ENCODE measurements at regions not wholly inside any gene's neighbourhood (a gene's known extent, or its start where the extent isn't known, plus 50 kb on each side); places are given as distances from the start of the nearest gene placed in this dataset.

- no peaks in the 10 kb centered on the region for H3K9me3 Mint-ChIP-seq
- TF ChIP-seq, protein P1, sequence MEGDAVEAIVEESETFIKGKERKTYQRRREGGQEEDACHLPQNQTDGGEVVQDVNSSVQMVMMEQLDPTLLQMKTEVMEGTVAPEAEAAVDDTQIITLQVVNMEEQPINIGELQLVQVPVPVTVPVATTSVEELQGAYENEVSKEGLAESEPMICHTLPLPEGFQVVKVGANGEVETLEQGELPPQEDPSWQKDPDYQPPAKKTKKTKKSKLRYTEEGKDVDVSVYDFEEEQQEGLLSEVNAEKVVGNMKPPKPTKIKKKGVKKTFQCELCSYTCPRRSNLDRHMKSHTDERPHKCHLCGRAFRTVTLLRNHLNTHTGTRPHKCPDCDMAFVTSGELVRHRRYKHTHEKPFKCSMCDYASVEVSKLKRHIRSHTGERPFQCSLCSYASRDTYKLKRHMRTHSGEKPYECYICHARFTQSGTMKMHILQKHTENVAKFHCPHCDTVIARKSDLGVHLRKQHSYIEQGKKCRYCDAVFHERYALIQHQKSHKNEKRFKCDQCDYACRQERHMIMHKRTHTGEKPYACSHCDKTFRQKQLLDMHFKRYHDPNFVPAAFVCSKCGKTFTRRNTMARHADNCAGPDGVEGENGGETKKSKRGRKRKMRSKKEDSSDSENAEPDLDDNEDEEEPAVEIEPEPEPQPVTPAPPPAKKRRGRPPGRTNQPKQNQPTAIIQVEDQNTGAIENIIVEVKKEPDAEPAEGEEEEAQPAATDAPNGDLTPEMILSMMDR (conservative IDR thresholded peaks at IDR 0.05), result no peak
- H3K4me1 ChIP-seq (ENCODE audit: control insufficient read depth, insufficient read depth, low read length), result no peaks in the 10 kb centered on the region
- H3K9me3 ChIP-seq (ENCODE audit: control insufficient read depth, low read length), result no peaks in the 10 kb centered on the region
- no peaks in the 10 kb centered on the region for H3K27me3 Mint-ChIP-seq (ENCODE audit: insufficient read depth)
- no peak overlapping the region for H3K27ac Mint-ChIP-seq
- no peak overlapping the region for H3K4me3 ChIP-seq (ENCODE audit: low read length)
- no peak overlapping the region for H3K4me3 Mint-ChIP-seq
- no peak overlapping the region for H3K9ac ChIP-seq (ENCODE audit: extremely low read depth, low read length, poor library complexity, severe bottlenecking)
- H3K36me3 Mint-ChIP-seq (ENCODE audit: low read depth), result no peaks in the 10 kb centered on the region
- no peaks in the 10 kb centered on the region for H3K27me3 ChIP-seq (ENCODE audit: control insufficient read depth, insufficient read depth, low read length, poor library complexity, severe bottlenecking)
- no peak overlapping the region for H3K27ac ChIP-seq (ENCODE audit: low read depth, low read length)
- 77% methylated on average over 1 of the region's 1 CpG; no CpG with 5 or more reads in 1 of the 2 experiments for WGBS, 2 experiments (ENCODE audit: insufficient coverage in 1 of 2, insufficient read length in 1 of 2)
- H3K4me1 Mint-ChIP-seq, result no peaks in the 10 kb centered on the region
- no peak for DNase-seq
- H3K36me3 ChIP-seq (ENCODE audit: control insufficient read depth, insufficient read depth, low read length), result no peaks in the 10 kb centered on the region
These were observed 1262.6 kb downstream of the EFNA5 start for GRCh38 chr5:106408141-106408540.

DNA sequence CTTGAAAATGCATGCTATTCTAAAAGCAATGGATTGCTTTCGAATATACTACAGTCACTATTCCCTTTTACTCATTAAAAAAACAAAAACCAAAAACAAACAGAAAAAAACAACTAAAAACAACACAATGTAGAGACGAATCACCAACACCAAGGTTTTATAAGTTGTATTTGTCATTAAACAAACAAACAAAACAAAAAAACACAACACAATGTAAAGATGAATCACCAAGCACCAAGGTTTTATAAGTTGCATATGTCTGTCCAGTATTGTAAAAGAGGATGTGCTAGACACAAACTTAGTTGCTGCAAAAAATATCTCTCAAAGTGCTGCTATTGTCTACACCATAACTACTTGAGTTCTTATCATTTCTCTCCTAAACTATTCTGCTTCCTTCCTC is 1269.2 kb downstream of the EFNA5 start:
- Mint-ChIP-seq H3K27me3 (ENCODE audit: insufficient read depth) (no peaks in the 10 kb centered on the region), H3K9me3 (no peaks in the 10 kb centered on the region), H3K4me3 (no peak overlapping the region), H3K27ac (no peak overlapping the region), H3K4me1 (no peaks in the 10 kb centered on the region), H3K36me3 (ENCODE audit: low read depth) (no peaks in the 10 kb centered on the region)
- Histone ChIP-seq H3K9me3 (ENCODE audit: control insufficient read depth, low read length) (no peaks in the 10 kb centered on the region), H3K27me3 (ENCODE audit: control insufficient read depth, insufficient read depth, low read length, poor library complexity, severe bottlenecking) (no peaks in the 10 kb centered on the region), H3K9ac (ENCODE audit: extremely low read depth, low read length, poor library complexity, severe bottlenecking) (no peak overlapping the region), H3K27ac (ENCODE audit: low read depth, low read length) (no peak overlapping the region), H3K4me3 (ENCODE audit: low read length) (no peak overlapping the region), H3K36me3 (ENCODE audit: control insufficient read depth, insufficient read depth, low read length) (no peaks in the 10 kb centered on the region), H3K4me1 (ENCODE audit: control insufficient read depth, insufficient read depth, low read length) (no peaks in the 10 kb centered on the region)
- TF ChIP-seq, protein P1 (conservative IDR thresholded peaks at IDR 0.05), result no peak
- WGBS, 2 experiments (ENCODE audit: insufficient coverage in 1 of 2, insufficient read length in 1 of 2), result 76% methylated on average over 2 of the region's 2 CpGs; no CpG with 5 or more reads in 1 of the 2 experiments
- DNase-seq, result no peak

DNA sequence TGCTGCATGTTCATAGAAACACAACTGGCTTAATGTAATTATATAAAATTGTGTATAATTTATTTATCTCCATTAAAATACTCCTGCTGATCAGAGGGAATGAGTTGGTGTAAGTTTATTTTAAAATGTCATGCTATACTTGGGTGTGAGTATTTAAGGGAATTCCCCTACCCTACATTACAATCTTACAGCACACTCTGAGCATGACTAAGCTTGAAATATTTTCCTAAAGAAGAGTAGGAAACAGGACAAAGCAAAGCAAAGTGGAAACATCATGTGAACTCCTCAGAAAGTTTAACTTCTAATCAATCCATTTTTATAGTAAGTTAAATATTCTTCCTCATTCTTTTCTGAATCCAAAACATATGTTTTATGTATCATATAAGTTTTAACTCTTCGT is 1271.3 kb downstream of the EFNA5 start:
- Mint-ChIP-seq H3K9me3 (no peaks in the 10 kb centered on the region), H3K27me3 (ENCODE audit: insufficient read depth) (no peaks in the 10 kb centered on the region), H3K27ac (no peak overlapping the region), H3K4me1 (no peaks in the 10 kb centered on the region), H3K36me3 (ENCODE audit: low read depth) (no peaks in the 10 kb centered on the region), H3K4me3 (no peak overlapping the region)
- Histone ChIP-seq H3K9me3 (ENCODE audit: control insufficient read depth, low read length) (no peaks in the 10 kb centered on the region), H3K9ac (ENCODE audit: extremely low read depth, low read length, poor library complexity, severe bottlenecking) (no peak overlapping the region), H3K4me1 (ENCODE audit: control insufficient read depth, insufficient read depth, low read length) (no peaks in the 10 kb centered on the region), H3K27me3 (ENCODE audit: control insufficient read depth, insufficient read depth, low read length, poor library complexity, severe bottlenecking) (no peaks in the 10 kb centered on the region), H3K27ac (ENCODE audit: low read depth, low read length) (no peak overlapping the region), H3K4me3 (ENCODE audit: low read length) (no peak overlapping the region), H3K36me3 (ENCODE audit: control insufficient read depth, insufficient read depth, low read length) (no peaks in the 10 kb centered on the region)
- no peak for DNase-seq
- TF ChIP-seq, protein P1 (conservative IDR thresholded peaks at IDR 0.05), result no peak
- 100% methylated on average over 1 of the region's 1 CpG; no CpG with 5 or more reads in 1 of the 2 experiments for WGBS, 2 experiments (ENCODE audit: insufficient coverage in 1 of 2, insufficient read length in 1 of 2)

All from endodermal cell (in vitro differentiated cells).